DND-41 (cell line): ENCODE measurements at regions not wholly inside any gene's neighbourhood (a gene's known extent, or its start where the extent isn't known, plus 50 kb on each side); places are given as distances from the start of the nearest gene placed in this dataset.

Experiments used
- EZH2 ChIP-seq: IDR thresholded peaks from 3 replicates; pipeline ENCODE4 v1.6.1; 2012; ENCODE audit warnings: borderline replicate concordance, low read depth, mild to moderate bottlenecking, moderate library complexity, low read length, inconsistent platforms; ENCODE audit not compliant: severe bottlenecking
- TF ChIP-seq, protein P1 (sequence below): IDR thresholded peaks from 2 replicates; pipeline ENCODE4 v1.5.1; 2012; ENCODE audit warnings: borderline replicate concordance, low read length, moderate library complexity, mild to moderate bottlenecking; ENCODE audit not compliant: poor library complexity, severe bottlenecking; ENCODE audit errors: extremely low read depth

DNA sequence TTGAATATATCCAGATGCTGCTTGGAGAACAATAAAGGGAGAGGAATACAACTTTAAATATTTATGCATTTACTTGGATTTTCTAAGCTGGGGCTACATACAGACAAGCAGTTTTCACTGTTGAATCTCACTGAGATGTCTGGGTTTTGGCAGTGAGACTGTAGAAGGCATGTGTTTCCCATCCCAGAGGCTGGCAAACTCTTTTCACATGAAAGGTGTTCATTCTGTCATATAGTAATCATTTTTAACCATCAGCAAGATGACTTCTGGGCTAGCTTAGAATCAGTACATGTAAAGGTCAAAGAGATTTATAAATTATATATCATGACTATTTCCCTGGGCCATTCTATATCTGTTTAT is 218.7 kb upstream of the SGO1 start:
- TF ChIP-seq, protein P1, sequence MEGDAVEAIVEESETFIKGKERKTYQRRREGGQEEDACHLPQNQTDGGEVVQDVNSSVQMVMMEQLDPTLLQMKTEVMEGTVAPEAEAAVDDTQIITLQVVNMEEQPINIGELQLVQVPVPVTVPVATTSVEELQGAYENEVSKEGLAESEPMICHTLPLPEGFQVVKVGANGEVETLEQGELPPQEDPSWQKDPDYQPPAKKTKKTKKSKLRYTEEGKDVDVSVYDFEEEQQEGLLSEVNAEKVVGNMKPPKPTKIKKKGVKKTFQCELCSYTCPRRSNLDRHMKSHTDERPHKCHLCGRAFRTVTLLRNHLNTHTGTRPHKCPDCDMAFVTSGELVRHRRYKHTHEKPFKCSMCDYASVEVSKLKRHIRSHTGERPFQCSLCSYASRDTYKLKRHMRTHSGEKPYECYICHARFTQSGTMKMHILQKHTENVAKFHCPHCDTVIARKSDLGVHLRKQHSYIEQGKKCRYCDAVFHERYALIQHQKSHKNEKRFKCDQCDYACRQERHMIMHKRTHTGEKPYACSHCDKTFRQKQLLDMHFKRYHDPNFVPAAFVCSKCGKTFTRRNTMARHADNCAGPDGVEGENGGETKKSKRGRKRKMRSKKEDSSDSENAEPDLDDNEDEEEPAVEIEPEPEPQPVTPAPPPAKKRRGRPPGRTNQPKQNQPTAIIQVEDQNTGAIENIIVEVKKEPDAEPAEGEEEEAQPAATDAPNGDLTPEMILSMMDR: no peak
- no peak for TF ChIP-seq EZH2
